ENCODE measurements at regions not wholly inside any gene's neighbourhood (a gene's known extent, or its start where the extent isn't known, plus 50 kb on each side); places are given as distances from the start of the nearest gene placed in this dataset.
"Not testable (repeated sequence)": the region's sequence is repeated elsewhere in the genome, so short reads cannot be mapped to it uniquely, and the experiment has no call there.

GRCh38 chr1:163981500-163982030 is 577.4 kb upstream of the PBX1 start:
- H3K9me3 ChIP-seq (ENCODE audit: insufficient read depth, low read length) = no peaks in the 10 kb centered on the region
- no peaks in the 10 kb centered on the region for H3K4me1 ChIP-seq (ENCODE audit: low read length)
- H3K36me3 ChIP-seq (replicated peaks; ENCODE audit: low read depth, low read length) = no peaks in the 10 kb centered on the region
- no peaks in the 10 kb centered on the region for H4K20me1 ChIP-seq (ENCODE audit: insufficient read depth, low read length)
- H3K4me2 ChIP-seq (ENCODE audit: low read length) = no peak overlapping the region
- no peak overlapping the region for H3K4me3 ChIP-seq (ENCODE audit: low read length)
- no peak overlapping the region for H3K27ac ChIP-seq (ENCODE audit: low read length)
- H3K27me3 ChIP-seq (ENCODE audit: low read depth, low read length) = no peaks in the 10 kb centered on the region
- H3K9ac ChIP-seq (ENCODE audit: low read length) = no peak overlapping the region
- TF ChIP-seq EZH2phosphoT487 (IDR thresholded peaks at IDR 0.05; ENCODE audit: low read depth) = no peak
- TF ChIP-seq, protein P1, sequence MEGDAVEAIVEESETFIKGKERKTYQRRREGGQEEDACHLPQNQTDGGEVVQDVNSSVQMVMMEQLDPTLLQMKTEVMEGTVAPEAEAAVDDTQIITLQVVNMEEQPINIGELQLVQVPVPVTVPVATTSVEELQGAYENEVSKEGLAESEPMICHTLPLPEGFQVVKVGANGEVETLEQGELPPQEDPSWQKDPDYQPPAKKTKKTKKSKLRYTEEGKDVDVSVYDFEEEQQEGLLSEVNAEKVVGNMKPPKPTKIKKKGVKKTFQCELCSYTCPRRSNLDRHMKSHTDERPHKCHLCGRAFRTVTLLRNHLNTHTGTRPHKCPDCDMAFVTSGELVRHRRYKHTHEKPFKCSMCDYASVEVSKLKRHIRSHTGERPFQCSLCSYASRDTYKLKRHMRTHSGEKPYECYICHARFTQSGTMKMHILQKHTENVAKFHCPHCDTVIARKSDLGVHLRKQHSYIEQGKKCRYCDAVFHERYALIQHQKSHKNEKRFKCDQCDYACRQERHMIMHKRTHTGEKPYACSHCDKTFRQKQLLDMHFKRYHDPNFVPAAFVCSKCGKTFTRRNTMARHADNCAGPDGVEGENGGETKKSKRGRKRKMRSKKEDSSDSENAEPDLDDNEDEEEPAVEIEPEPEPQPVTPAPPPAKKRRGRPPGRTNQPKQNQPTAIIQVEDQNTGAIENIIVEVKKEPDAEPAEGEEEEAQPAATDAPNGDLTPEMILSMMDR (IDR thresholded peaks at IDR 0.05; ENCODE audit: low read depth, low read length) = no peak
- H2AFZ ChIP-seq (ENCODE audit: low read depth, low read length) = no peak overlapping the region
- no peaks in the 10 kb centered on the region for H3K79me2 ChIP-seq (ENCODE audit: low read length)

DNA sequence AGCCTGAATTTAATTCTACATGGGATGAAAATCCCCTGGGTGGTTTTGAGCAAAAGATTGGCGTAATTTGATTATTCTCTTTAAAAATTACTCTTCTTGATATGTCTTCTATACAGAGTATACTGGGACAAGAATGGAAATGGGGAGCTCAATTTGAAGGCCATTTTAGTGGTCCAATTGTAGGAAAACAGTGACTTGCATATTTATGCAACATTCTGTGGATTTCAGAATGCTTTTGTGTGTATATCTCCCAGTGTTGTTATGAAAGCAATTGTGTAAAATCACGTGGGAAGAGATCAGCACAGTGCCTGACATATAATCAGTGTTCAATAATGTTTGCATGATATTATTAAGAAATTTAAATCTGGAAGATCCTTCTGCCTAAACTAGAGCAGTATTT is 575.9 kb upstream of the PBX1 start:
- no peaks in the 10 kb centered on the region for H3K79me2 ChIP-seq (ENCODE audit: low read length)
- H3K4me2 ChIP-seq (ENCODE audit: low read length) = no peak overlapping the region
- TF ChIP-seq, protein P1 (IDR thresholded peaks at IDR 0.05; ENCODE audit: low read depth, low read length) = no peak
- TF ChIP-seq EZH2phosphoT487 (IDR thresholded peaks at IDR 0.05; ENCODE audit: low read depth) = no peak
- no peaks in the 10 kb centered on the region for H3K4me1 ChIP-seq (ENCODE audit: low read length)
- no peaks in the 10 kb centered on the region for H3K27me3 ChIP-seq (ENCODE audit: low read depth, low read length)
- no peak overlapping the region for H3K27ac ChIP-seq (ENCODE audit: low read length)
- no peak overlapping the region for H3K9ac ChIP-seq (ENCODE audit: low read length)
- H3K9me3 ChIP-seq (ENCODE audit: insufficient read depth, low read length) = no peaks in the 10 kb centered on the region
- no peaks in the 10 kb centered on the region for H3K36me3 ChIP-seq (replicated peaks; ENCODE audit: low read depth, low read length)
- H2AFZ ChIP-seq (ENCODE audit: low read depth, low read length) = no peak overlapping the region
- H3K4me3 ChIP-seq (ENCODE audit: low read length) = no peak overlapping the region
- H4K20me1 ChIP-seq (ENCODE audit: insufficient read depth, low read length) = no peaks in the 10 kb centered on the region

- no peak overlapping the region for H3K27ac ChIP-seq (ENCODE audit: low read length)
- no peaks in the 10 kb centered on the region for H3K9me3 ChIP-seq (ENCODE audit: insufficient read depth, low read length)
- H4K20me1 ChIP-seq (ENCODE audit: insufficient read depth, low read length) = no peaks in the 10 kb centered on the region
Measured at GRCh38 chr1:163985700-163986099, 573.3 kb upstream of the PBX1 start.

GRCh38 chr1:163999131-163999530 is 559.9 kb upstream of the PBX1 start:
- no peaks in the 10 kb centered on the region for H3K9me3 ChIP-seq (ENCODE audit: insufficient read depth, low read length)
- H3K4me3 ChIP-seq (ENCODE audit: low read length) = no peak overlapping the region
- no peak for TF ChIP-seq EZH2phosphoT487 (IDR thresholded peaks at IDR 0.05; ENCODE audit: low read depth)
- TF ChIP-seq, protein P1 (IDR thresholded peaks at IDR 0.05; ENCODE audit: low read depth, low read length) = no peak
- H3K79me2 ChIP-seq (ENCODE audit: low read length) = no peaks in the 10 kb centered on the region
- no peaks in the 10 kb centered on the region for H3K36me3 ChIP-seq (replicated peaks; ENCODE audit: low read depth, low read length)
- H3K4me2 ChIP-seq (ENCODE audit: low read length) = no peak overlapping the region
- H3K27ac ChIP-seq (ENCODE audit: low read length) = no peak overlapping the region
- H3K4me1 ChIP-seq (ENCODE audit: low read length) = no peaks in the 10 kb centered on the region
- H2AFZ ChIP-seq (ENCODE audit: low read depth, low read length) = no peak overlapping the region
- no peaks in the 10 kb centered on the region for H3K27me3 ChIP-seq (ENCODE audit: low read depth, low read length)
- H4K20me1 ChIP-seq (ENCODE audit: insufficient read depth, low read length) = no peaks in the 10 kb centered on the region
- H3K9ac ChIP-seq (ENCODE audit: low read length) = no peak overlapping the region

More at GRCh38 chr1:163985700-163986099, 573.3 kb upstream of the PBX1 start:
- no peaks in the 10 kb centered on the region for H3K27me3 ChIP-seq (ENCODE audit: low read depth, low read length)
- no peak overlapping the region for H3K4me3 ChIP-seq (ENCODE audit: low read length)
- H3K4me1 ChIP-seq (ENCODE audit: low read length) = no peaks in the 10 kb centered on the region
- TF ChIP-seq EZH2phosphoT487 (IDR thresholded peaks at IDR 0.05; ENCODE audit: low read depth) = no peak
- TF ChIP-seq, protein P1 (IDR thresholded peaks at IDR 0.05; ENCODE audit: low read depth, low read length) = no peak
- H3K9ac ChIP-seq (ENCODE audit: low read length) = no peak overlapping the region
- no peak overlapping the region for H3K4me2 ChIP-seq (ENCODE audit: low read length)
- H3K36me3 ChIP-seq (replicated peaks; ENCODE audit: low read depth, low read length) = no peaks in the 10 kb centered on the region
- no peak overlapping the region for H2AFZ ChIP-seq (ENCODE audit: low read depth, low read length)
- no peaks in the 10 kb centered on the region for H3K79me2 ChIP-seq (ENCODE audit: low read length)

- H3K79me2 ChIP-seq (ENCODE audit: low read length); H3K27me3 ChIP-seq (ENCODE audit: low read depth, low read length); H3K4me3 ChIP-seq (ENCODE audit: low read length); H3K4me2 ChIP-seq (ENCODE audit: low read length); H3K9me3 ChIP-seq (ENCODE audit: insufficient read depth, low read length); H4K20me1 ChIP-seq (ENCODE audit: insufficient read depth, low read length); H3K36me3 ChIP-seq (replicated peaks; ENCODE audit: low read depth, low read length); H2AFZ ChIP-seq (ENCODE audit: low read depth, low read length); H3K27ac ChIP-seq (ENCODE audit: low read length); H3K4me1 ChIP-seq (ENCODE audit: low read length); H3K9ac ChIP-seq (ENCODE audit: low read length): not testable (repeated sequence)
Measured at GRCh38 chr1:164006186-164006585, 552.8 kb upstream of the PBX1 start.
